Activated CD4-positive, alpha-beta T cell treated with anti-CD3 and anti-CD28 coated beads, Interleukin-2, amount 50 U/mL, for 16 hours (primary cell): ENCODE measurements at regions not wholly inside any gene's neighbourhood (a gene's known extent, or its start where the extent isn't known, plus 50 kb on each side); places are given as distances from the start of the nearest gene placed in this dataset.

ENCODE experiments used
- DNase-seq: peaks from one replicate; pipeline ENCODE4 v3.0.0-alpha.2; 2020

GRCh38 chr10:2300231-2300630 is 562.9 kb upstream of the ADARB2 start:
- DNase-seq: no peak

GRCh38 chr10:2296179-2296891 is 559.0 kb upstream of the ADARB2 start:
- no peak for DNase-seq

GRCh38 chr10:2294739-2295138 is 557.4 kb upstream of the ADARB2 start:
- no peak for DNase-seq

GRCh38 chr10:2284071-2284470 is 546.7 kb upstream of the ADARB2 start:
- DNase-seq: no peak

GRCh38 chr10:2282202-2282601 is 544.9 kb upstream of the ADARB2 start:
- no peak for DNase-seq

- DNase-seq: no peak
These were observed 543.5 kb upstream of the ADARB2 start for GRCh38 chr10:2280713-2281300.

- no peak for DNase-seq
These were observed 542.4 kb upstream of the ADARB2 start for GRCh38 chr10:2279711-2280110.

GRCh38 chr10:2278363-2278762 is 541.0 kb upstream of the ADARB2 start:
- DNase-seq: no peak

- no peak for DNase-seq
These were observed 526.2 kb upstream of the ADARB2 start for GRCh38 chr10:2263561-2263960.

GRCh38 chr10:2262878-2263277 is 525.6 kb upstream of the ADARB2 start:
- no peak for DNase-seq

GRCh38 chr10:2262333-2262732 is 525.0 kb upstream of the ADARB2 start:
- DNase-seq: no peak

- no peak for DNase-seq
These were observed 518.9 kb upstream of the ADARB2 start for GRCh38 chr10:2256241-2256640.

- DNase-seq: no peak
These were observed 514.8 kb upstream of the ADARB2 start for GRCh38 chr10:2252096-2252495.

GRCh38 chr10:2251631-2252030 is 514.3 kb upstream of the ADARB2 start:
- DNase-seq: no peak

GRCh38 chr10:2246747-2247146 is 509.4 kb upstream of the ADARB2 start:
- no peak for DNase-seq

GRCh38 chr10:2245580-2245979 is 508.3 kb upstream of the ADARB2 start:
- no peak for DNase-seq

GRCh38 chr10:2244471-2244870 is 507.1 kb upstream of the ADARB2 start:
- no peak for DNase-seq

- DNase-seq: no peak
These were observed 499.6 kb upstream of the ADARB2 start for GRCh38 chr10:2236876-2237275.

- DNase-seq: no peak
These were observed 495.2 kb upstream of the ADARB2 start for GRCh38 chr10:2232479-2232878.

- DNase-seq: no peak
These were observed 493.2 kb upstream of the ADARB2 start for GRCh38 chr10:2230478-2230877.

GRCh38 chr10:2228320-2228901 is 491.1 kb upstream of the ADARB2 start:
- DNase-seq: no peak

- no peak for DNase-seq
These were observed 488.3 kb upstream of the ADARB2 start for GRCh38 chr10:2225609-2226008.

- DNase-seq: no peak
These were observed 486.4 kb upstream of the ADARB2 start for GRCh38 chr10:2223548-2224320.

GRCh38 chr10:2222631-2223030 is 485.3 kb upstream of the ADARB2 start:
- no peak for DNase-seq
